HEK293T (cell line): ENCODE measurements at regions not wholly inside any gene's neighbourhood (a gene's known extent, or its start where the extent isn't known, plus 50 kb on each side); places are given as distances from the start of the nearest gene placed in this dataset.

Source experiments
- CTCF ChIA-PET: fragments of 350-600 bp; formaldehyde crosslinking; extraction: SDS; loops from one replicate; lab custom pipeline; 2021; ENCODE audit warnings: antibody characterized with exemption, inconsistent platforms; lab: Yijun Ruan, JAX
- POLR2A ChIA-PET: fragments of 350-600 bp; formaldehyde crosslinking; extraction: SDS; loops from one replicate; lab custom pipeline; 2020; ENCODE audit warnings: antibody characterized with exemption, inconsistent platforms; lab: Yijun Ruan, JAX
- DNase-seq: peaks from one replicate; pipeline ENCODE4 v3.0.0; 2012; ENCODE audit warnings: mixed read lengths; ENCODE audit errors: extremely low spot score
- ARNT ChIP-seq: fragments of 450-650 bp; IDR thresholded peaks from 2 replicates; pipeline ENCODE4 v1.6.1; 2017; ENCODE audit warnings: mild to moderate bottlenecking
- BHLHE40 ChIP-seq: fragments of 450-650 bp; IDR thresholded peaks from 2 replicates; pipeline ENCODE4 v1.6.1; 2016; ENCODE audit warnings: mild to moderate bottlenecking, moderate library complexity, borderline replicate concordance
- CTBP1 ChIP-seq: fragments of 450-650 bp; IDR thresholded peaks from 2 replicates; pipeline ENCODE4 v1.6.1; 2016; ENCODE audit warnings: borderline replicate concordance
- ELF4 ChIP-seq: fragments of 450-650 bp; IDR thresholded peaks from 2 replicates; pipeline ENCODE4 v1.6.1; 2017; ENCODE audit warnings: antibody characterized with exemption
- FOXA1 ChIP-seq: fragments of 450-650 bp; IDR thresholded peaks from 2 replicates; pipeline ENCODE4 v1.6.1; 2016; ENCODE audit warnings: mild to moderate bottlenecking
- FOXK2 ChIP-seq: fragments of 450-650 bp; IDR thresholded peaks from 2 replicates; pipeline ENCODE4 v1.6.1; 2016; ENCODE audit warnings: mild to moderate bottlenecking
- FOXM1 ChIP-seq: fragments of 450-650 bp; IDR thresholded peaks from 2 replicates; pipeline ENCODE4 v1.6.1; 2017; ENCODE audit warnings: mild to moderate bottlenecking, borderline replicate concordance
- HDGF ChIP-seq: fragments of 450-650 bp; IDR thresholded peaks from 2 replicates; pipeline ENCODE4 v1.6.1; 2017; ENCODE audit warnings: antibody characterized with exemption, borderline replicate concordance
- L3MBTL2 ChIP-seq: fragments of 450-650 bp; conservative IDR thresholded peaks from 2 replicates; pipeline ENCODE4 v1.6.1; 2016; ENCODE audit warnings: mild to moderate bottlenecking
- LEF1 ChIP-seq: fragments of 450-650 bp; IDR thresholded peaks from 2 replicates; pipeline ENCODE4 v1.6.1; 2017; ENCODE audit warnings: mild to moderate bottlenecking, borderline replicate concordance
- NFRKB ChIP-seq: fragments of 450-650 bp; IDR thresholded peaks from 2 replicates; pipeline ENCODE4 v1.6.1; 2016; ENCODE audit warnings: mild to moderate bottlenecking, moderate library complexity
- PKNOX1 ChIP-seq: fragments of 450-650 bp; IDR thresholded peaks from 2 replicates; pipeline ENCODE4 v1.6.1; 2016
- SP1 ChIP-seq: fragments of 450-650 bp; IDR thresholded peaks from 2 replicates; pipeline ENCODE4 v1.6.1; 2017
- SUZ12 ChIP-seq: fragments of 450-650 bp; IDR thresholded peaks from 2 replicates; pipeline ENCODE4 v1.6.1; 2016; ENCODE audit warnings: mild to moderate bottlenecking
- TARDBP ChIP-seq: fragments of 450-650 bp; IDR thresholded peaks from 2 replicates; pipeline ENCODE4 v1.6.1; 2016
- ZNF384 ChIP-seq: fragments of 450-650 bp; IDR thresholded peaks from 2 replicates; pipeline ENCODE4 v1.6.1; 2016

- peak; percentile 12 for DNase-seq
- CTCF ChIA-PET, result interaction anchor here (0.7 kb wide), 1 partner anchor 243 kb away, joined by 3 read pairs; no protein-coding TSS in a partner anchor
- TF ChIP-seq SP1 (no peak), SUZ12 (no peak), FOXK2 (no peak), ZNF384 (no peak), BHLHE40 (no peak), FOXM1 (no peak), LEF1 (no peak), HDGF (no peak), NFRKB (no peak), TARDBP (no peak)
- POLR2A ChIA-PET, result interaction anchor here (0.6 to 1.5 kb wide), 6 partner anchors 10 to 541 kb away, joined by 3 to 8 read pairs (median 3); no protein-coding TSS in a partner anchor
Measured at GRCh38 chr4:128600996-128601871, 208.3 kb upstream of the JADE1 start.

GRCh38 chr4:128600410-128600809, 209.1 kb upstream of the JADE1 start:
- TF ChIP-seq LEF1 (no peak), NFRKB (no peak), FOXM1 (no peak)
- no peak for DNase-seq
- POLR2A ChIA-PET, result interaction anchor here (0.8 to 1.5 kb wide), 4 partner anchors 9 to 211 kb away, joined by 3 to 8 read pairs (median 3); no protein-coding TSS in a partner anchor
- CTCF ChIA-PET, result interaction anchor here (0.7 kb wide), 1 partner anchor 242 kb away, joined by 3 read pairs; no protein-coding TSS in a partner anchor

- TF ChIP-seq LEF1 (no peak), FOXM1 (no peak), SUZ12 (no peak), ZNF384 (no peak), FOXA1 (no peak), HDGF (no peak), TARDBP (no peak), ARNT (no peak), ELF4 (no peak), PKNOX1 (no peak), NFRKB (no peak), BHLHE40 (no peak), CTBP1 (no peak), FOXK2 (no peak), L3MBTL2 (no peak), SP1 (no peak)
- ChIA-PET POLR2A (no interaction called here), CTCF (interaction anchor here (0.5 to 1.2 kb wide), 2 partner anchors 120 to 129 kb away, joined by 3 to 4 read pairs; no protein-coding TSS in a partner anchor)
- no peak for DNase-seq
Measured at GRCh38 chr4:128597500-128597899, 212.0 kb upstream of the JADE1 start.

- no peak for DNase-seq
- POLR2A ChIA-PET, result no interaction called here
- CTCF ChIA-PET, result interaction anchor here (0.5 to 1.2 kb wide), 2 partner anchors 121 to 129 kb away, joined by 3 to 4 read pairs; no protein-coding TSS in a partner anchor
- TF ChIP-seq ARNT (no peak), ZNF384 (no peak), TARDBP (no peak), ELF4 (no peak), LEF1 (no peak), FOXA1 (no peak), BHLHE40 (no peak), CTBP1 (no peak), FOXK2 (no peak)
Measured at GRCh38 chr4:128596853-128597252, 212.6 kb upstream of the JADE1 start.

GRCh38 chr4:128596115-128596514, 213.4 kb upstream of the JADE1 start:
- DNase-seq, result no peak
- ChIA-PET POLR2A (no interaction called here), CTCF (no interaction called here)
- TF ChIP-seq ZNF384 (no peak), BHLHE40 (no peak), ARNT (no peak), ELF4 (no peak), FOXM1 (no peak), CTBP1 (no peak), NFRKB (no peak), PKNOX1 (no peak), SP1 (no peak), HDGF (no peak), FOXA1 (no peak), L3MBTL2 (no peak)

GRCh38 chr4:128591482-128591881, 218.0 kb upstream of the JADE1 start:
- ChIA-PET POLR2A (interaction anchor here (1.0 kb wide), 1 partner anchor 9 kb away, joined by 3 read pairs; no protein-coding TSS in a partner anchor), CTCF (interaction anchor here (1.1 kb wide), 1 partner anchor 16 kb away, joined by 3 read pairs; no protein-coding TSS in a partner anchor)
- TF ChIP-seq TARDBP (no peak), CTBP1 (no peak), L3MBTL2 (no peak), BHLHE40 (no peak)
- DNase-seq, result no peak
